ENCODE measurements at regions not wholly inside any gene's neighbourhood (a gene's known extent, or its start where the extent isn't known, plus 50 kb on each side); places are given as distances from the start of the nearest gene placed in this dataset.
A peak's percentile ranks its signal among the peaks of the same experiment; 100 is the strongest.

- no peak for DNase-seq (ENCODE audit: low read depth)
Measured at GRCh38 chr3:46146548-46146947, 61.6 kb downstream of the CCR1 start.

DNA sequence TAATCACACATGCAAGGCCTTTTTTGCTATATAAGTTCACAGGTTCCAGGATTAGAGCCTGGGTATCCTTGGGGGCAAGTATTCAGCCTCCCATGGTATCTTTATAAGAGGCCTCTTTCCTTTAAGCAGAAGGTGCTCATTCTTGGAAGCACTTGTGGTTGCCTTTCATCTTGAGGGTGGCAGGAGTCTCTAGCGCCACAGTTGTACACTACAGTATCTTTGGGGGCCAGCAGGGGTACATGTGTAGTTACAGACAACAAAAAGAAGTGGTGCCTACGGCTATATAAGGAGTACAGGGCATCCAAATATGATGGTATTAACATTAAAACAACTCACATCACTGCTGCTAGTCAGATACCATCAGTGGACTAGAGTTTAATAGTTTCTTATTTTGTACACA, 62.1 kb downstream of the CCR1 start:
- no peak for DNase-seq (ENCODE audit: low read depth)

DNA sequence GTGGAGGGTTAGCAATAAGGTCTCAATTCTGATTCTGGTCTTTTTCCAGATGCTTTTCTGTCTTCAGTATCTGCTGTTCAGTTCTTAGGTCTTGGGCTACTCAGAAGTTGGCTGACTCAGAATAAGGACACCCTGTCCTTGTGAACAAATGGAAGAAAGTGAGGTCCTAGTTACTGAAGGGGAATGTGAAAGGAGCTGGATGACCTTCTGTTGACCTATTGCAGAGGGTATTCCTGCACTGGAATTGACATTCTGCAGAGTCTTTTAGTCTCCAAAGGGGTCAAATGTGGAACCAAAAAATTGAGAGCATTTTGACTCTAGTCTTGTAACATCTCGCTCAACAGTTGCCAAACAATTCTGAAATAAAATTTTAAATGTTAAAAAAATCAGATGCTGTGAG, 63.0 kb downstream of the CCR1 start:
- DNase-seq (ENCODE audit: low read depth): no peak

DNA sequence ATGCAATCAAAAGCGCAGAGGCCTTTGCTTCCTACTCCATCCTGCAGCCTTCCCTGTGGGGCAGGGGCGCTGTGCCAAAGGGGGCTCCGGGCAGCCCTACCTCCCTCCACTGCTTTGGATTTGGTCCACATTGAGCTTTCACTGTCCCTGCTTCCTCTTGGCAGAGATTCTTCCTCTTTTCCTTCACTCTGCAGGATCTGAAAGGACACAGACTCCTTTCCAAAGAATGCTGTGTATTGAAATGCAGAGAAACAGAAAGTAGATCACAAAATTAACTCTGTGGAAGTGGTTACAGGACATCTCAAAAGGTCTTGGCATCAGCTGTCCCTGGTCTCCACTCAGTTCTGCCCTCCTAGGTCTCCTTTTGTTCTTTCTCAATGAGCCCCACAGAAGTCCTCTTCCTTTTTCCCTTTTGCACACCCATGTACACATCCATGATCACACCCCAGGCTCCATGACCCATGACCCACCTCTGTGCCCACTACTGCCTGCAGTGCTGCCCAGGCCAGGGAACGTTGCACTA, 64.1 kb downstream of the CCR1 start:
- DNase-seq (ENCODE audit: low read depth): no peak

DNA sequence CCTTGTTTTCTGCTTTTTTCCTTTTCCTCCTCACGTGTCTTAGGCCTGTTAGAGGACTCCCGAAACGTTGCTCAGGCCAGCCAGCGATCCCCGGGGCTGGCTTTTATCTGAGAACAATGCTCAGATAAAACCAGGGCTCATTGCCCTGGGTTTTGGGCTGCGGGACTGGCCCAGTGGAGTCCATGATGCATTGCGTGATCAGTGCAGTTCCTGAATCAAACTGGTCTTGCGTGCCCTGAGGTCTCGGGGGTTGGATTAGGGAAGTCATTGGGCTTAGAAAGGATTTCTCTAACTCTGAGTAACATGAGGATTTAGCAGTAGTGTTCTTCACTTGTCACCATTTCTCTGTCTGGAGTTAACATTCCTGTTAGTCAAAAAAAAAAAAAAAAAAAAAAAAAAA, 66.3 kb downstream of the CCR1 start:
- DNase-seq (ENCODE audit: low read depth): no peak

GRCh38 chr3:46138581-46138980, 69.5 kb downstream of the CCR1 start:
- DNase-seq (ENCODE audit: low read depth): no peak

DNA sequence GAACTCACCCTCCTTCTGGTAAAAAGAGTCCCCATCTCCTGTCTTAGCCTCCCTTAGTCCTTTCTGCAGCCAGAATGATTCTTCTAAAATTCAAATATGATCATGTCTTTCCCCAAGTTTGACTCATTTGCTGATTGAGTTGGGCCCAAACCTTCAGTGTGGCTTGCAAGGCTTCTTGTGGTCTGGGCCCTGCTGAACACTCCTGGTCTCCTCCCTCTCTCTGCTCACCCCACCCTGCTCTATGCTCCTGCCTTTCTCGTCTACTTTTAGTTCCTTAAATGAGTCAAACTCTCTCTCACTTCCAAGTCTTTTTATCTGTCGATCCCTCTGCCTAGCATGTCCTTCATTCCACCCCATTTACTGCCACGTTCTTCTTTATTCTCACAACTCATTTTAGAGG, 72.6 kb downstream of the CCR1 start:
- DNase-seq (ENCODE audit: low read depth): no peak

- no peak for DNase-seq (ENCODE audit: low read depth)
Measured at GRCh38 chr3:46133285-46133684, 74.8 kb downstream of the CCR1 start.

- no peak for DNase-seq (ENCODE audit: low read depth)
Measured at GRCh38 chr3:46132565-46132964, 75.5 kb downstream of the CCR1 start.

- DNase-seq (ENCODE audit: low read depth): no peak
Measured at GRCh38 chr3:46131884-46132450, 76.1 kb downstream of the CCR1 start.

DNA sequence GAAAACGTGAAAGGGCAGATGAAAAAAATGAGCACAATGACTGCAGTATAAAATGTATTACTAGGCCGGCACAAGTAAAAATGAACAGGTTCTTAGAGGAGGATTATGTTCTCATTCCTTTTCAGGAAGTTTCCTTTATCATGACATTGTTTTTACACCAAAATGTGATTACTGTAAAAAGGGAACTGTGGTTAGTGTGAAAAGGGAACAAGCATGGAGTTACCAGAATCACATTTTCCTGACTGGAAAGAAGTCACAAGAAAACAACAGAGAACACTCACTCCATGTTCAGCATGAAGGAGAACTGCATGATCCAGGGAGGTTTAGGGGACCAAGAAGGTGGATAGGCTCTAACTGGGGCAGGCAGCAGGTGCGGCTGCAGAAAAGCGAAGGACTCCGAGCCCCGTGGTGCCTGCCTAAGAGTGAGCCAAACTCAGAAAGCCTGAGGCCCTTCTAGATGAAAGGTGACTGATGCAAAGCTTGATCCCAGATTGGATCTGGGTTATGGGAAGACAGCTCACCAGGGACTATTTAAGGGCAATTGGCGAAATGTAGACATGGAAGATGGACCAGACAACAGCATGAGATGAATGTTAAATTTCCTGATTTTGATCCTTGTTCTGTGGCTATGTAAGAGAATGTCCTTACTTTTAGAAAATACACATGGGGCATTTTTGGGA, 77.3 kb downstream of the CCR1 start:
- no peak for DNase-seq (ENCODE audit: low read depth)

DNA sequence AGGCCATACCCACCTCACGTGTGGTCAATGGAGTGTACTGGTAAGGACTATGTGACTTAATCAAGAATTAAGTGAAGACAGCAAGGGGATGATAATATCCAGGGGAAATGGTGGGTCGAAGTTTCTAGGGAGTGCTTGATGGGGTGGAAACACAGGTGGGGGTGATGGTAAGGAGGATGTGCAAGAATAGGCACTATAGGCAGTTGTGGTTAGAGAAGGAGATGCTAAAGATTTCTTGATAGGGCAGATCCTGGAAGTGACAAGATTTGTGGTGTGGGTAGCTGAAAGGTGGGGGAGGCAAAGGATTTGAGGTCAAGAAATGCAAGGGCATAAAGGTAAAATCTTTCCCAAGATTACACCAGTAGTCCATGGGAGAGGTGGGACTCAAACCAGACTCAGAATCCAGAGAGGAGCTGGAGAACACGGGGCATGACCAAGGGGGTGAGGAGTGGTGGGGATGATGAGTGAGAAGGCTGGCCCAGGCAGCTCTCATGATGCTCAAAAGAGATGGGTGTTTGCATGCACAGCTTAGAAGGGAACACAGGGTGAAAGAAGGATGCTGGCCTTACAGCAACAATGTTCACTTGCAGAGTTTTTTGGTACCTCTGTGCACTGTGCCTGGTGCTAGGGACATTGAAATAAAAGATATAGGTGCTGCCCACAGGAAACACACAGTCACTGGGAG, 78.4 kb downstream of the CCR1 start:
- DNase-seq (ENCODE audit: low read depth): no peak

GRCh38 chr3:46127503-46127902, 80.6 kb downstream of the CCR1 start:
- peak; percentile 94 for DNase-seq (ENCODE audit: low read depth)

DNA sequence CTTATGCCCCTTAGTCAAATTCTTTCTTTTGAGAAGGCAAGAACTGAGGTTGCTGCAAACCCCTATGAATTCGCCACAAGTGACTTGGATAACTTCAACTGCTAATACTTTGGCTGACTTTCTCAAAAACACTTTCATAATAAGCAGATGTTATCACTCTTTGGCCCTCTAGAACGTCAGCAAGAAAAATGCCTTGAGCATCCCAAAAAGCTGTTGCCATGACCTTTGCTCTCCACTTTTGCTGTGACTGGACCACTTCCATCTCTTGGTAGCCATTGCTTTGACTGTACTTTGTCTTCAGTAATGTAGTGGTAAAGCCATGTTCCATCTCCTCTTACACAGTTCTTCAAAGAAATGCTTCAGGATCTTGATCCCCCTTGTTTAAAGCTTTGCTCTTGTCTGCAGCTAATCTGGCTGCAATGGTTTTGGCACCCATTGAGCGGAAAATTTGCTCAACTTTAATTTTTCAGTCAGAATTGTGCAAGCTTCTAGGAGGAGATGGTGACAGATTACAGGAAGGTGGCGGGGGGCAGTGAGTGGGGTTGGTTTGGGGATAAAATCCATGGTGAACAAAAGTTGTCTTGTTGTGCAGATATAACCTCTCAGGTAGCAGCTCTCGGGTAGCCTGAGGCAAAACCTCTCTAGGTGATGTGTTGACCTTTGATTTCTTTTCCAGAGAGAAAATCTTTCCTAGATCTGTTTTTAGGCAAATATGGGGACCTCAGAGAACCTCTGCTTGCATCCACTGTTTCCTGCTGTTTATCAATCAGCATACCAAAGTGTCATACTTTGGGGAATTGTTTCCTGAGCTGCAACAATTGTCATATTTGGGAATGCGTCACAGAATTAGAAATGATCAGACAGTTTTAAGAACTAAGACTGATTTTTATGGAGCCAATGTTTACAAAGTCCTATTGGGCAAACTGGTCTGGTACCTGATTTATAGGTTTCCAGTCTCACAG, 83.6 kb downstream of the CCR1 start:
- peak; percentile 61 for DNase-seq (ENCODE audit: low read depth)

DNA sequence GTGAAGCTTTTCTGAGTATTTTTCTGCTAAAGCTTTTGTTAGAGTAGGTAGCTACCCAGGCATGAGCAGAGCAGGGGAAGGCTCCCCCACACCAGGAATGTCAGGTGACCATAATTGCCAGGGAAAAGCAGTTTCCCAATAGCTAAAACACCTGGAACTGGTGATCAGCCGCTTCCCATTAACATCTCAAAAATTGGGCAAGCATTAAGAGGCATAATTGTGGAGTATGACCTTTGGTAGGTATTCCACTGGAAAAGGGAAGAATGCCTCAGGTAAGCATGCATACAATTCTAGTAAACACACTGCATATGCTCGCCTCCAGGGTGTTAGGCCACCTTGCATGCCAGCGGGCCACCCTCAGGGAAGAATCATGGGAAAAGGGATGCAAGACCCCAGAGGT, 84.5 kb downstream of the CCR1 start:
- DNase-seq (ENCODE audit: low read depth): no peak

- DNase-seq (ENCODE audit: low read depth): no peak
Measured at GRCh38 chr3:46122091-46122490, 86.0 kb downstream of the CCR1 start.

DNA sequence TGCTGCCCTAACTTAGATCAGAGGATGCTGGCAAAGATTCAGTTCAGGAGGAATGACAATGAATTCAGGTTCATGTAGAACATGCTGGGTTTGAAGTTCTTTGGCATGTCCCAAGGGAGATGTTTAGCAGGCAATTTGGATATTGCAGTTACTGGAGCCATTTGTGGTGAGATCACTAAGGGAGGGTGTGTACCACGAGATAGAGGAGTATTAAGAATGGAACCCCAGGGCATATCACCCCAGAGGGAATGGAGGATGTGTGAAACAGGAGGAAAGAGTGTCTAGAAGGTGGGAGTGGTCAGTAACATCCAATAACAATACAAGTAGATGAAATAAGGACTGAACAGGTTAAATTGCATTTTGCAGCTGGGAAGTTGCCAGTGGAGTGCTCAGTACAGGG, 87.1 kb downstream of the CCR1 start:
- no peak for DNase-seq (ENCODE audit: low read depth)

GRCh38 chr3:46119709-46120498, 88.2 kb downstream of the CCR1 start:
- no peak for DNase-seq (ENCODE audit: low read depth)

- no peak for DNase-seq (ENCODE audit: low read depth)
Measured at GRCh38 chr3:46119253-46119652, 88.9 kb downstream of the CCR1 start.

DNA sequence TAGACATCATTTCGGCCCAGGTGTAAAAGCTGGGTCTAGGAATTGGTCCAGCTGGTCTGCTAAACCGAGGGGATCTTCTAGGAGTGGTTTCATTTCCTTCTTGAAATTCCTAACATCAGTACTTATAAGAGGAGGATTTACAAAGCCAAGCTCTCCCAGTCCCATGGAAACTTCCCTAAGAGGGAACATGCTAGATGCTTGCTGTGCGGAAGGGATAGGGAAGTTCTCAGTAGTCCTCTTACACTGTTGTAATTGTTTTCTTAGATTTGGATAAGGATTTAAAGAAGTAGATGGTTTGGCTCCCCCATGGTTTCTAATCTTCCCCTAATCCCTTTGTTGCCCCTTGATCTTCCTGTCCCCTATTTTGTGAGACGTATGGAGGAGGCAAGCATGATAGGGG, 89.7 kb upstream of the XCR1 start:
- DNase-seq (ENCODE audit: low read depth): no peak

- peak; percentile 95 for DNase-seq (ENCODE audit: low read depth)
Measured at GRCh38 chr3:46114323-46114988, 87.2 kb upstream of the XCR1 start.

All from M059J (cell line).